GM19463 (cell line): ENCODE measurements at regions not wholly inside any gene's neighbourhood (a gene's known extent, or its start where the extent isn't known, plus 50 kb on each side); places are given as distances from the start of the nearest gene placed in this dataset.
A peak's percentile ranks its signal among the peaks of the same experiment; 100 is the strongest.
"Not testable (repeated sequence)": the region's sequence is repeated elsewhere in the genome, so short reads cannot be mapped to it uniquely, and the experiment has no call there.

ENCODE experiments used
- ATAC-seq: cut with Tn5 transposase; IDR thresholded peaks from one replicate; pipeline ENCODE4 v1.9.1; 2021; ENCODE audit warnings: mild to moderate bottlenecking, moderate library complexity; ENCODE audit not compliant: unreplicated experiment

- ATAC-seq = no peak
These were observed 905.6 kb upstream of the SPRY2 start for GRCh38 chr13:81246556-81246955.

GRCh38 chr13:81244011-81244410, 903.1 kb upstream of the SPRY2 start:
- no peak for ATAC-seq

GRCh38 chr13:81230386-81230785, 889.5 kb upstream of the SPRY2 start:
- no peak for ATAC-seq

DNA sequence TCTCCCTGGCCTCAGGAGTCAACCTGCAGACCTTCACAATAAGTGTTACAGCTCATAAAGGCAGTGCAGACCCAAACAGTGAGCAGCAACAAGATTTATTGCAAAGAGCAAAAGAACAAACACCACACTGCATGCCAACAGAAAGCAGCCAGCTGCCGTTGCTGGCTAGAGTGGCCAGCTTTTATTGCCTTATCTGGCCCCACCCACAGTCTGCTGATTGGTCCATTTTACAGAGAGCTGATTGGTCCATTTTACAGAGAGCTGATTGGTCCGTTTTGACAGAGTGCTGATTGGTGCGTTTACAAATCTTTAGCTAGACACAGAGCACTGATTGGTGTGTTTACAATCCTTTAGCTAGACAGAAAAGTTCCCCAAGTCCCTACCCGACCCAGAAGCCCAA, 885.9 kb upstream of the SPRY2 start:
- ATAC-seq = not testable (repeated sequence)

DNA sequence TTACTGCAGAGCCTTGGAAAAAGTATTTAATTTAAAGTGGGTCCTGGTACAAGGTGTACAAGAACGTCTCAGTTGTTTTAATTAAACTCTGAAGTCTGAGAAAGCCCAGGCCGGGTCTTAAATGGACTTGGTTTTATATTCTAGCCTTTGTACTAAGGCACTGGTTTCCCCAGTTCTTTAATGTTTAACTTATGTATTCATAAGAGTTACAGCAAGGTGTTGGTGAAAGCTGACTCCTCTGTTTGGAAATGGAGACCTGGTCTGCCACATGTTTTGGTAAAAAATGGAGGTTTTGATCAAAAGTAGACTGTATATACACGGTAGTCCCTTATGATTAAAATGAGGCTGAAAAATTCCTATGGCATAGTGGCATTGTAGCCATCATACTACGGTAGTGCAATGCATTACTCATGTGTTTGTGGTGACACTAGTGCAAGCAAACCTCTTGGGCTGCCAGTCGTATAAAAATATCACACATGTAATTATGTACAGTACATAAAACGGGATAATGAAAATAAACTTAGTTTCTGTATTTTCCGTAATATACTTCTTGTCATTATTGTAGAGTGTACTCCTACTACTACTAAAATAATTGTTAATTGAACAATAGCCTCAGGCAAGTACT, 883.4 kb upstream of the SPRY2 start:
- ATAC-seq = no peak

GRCh38 chr13:81223778-81224177, 882.9 kb upstream of the SPRY2 start:
- ATAC-seq = no peak

GRCh38 chr13:81211713-81212112, 870.8 kb upstream of the SPRY2 start:
- ATAC-seq = no peak

- no peak for ATAC-seq
These were observed 866.7 kb upstream of the SPRY2 start for GRCh38 chr13:81207636-81208035.

DNA sequence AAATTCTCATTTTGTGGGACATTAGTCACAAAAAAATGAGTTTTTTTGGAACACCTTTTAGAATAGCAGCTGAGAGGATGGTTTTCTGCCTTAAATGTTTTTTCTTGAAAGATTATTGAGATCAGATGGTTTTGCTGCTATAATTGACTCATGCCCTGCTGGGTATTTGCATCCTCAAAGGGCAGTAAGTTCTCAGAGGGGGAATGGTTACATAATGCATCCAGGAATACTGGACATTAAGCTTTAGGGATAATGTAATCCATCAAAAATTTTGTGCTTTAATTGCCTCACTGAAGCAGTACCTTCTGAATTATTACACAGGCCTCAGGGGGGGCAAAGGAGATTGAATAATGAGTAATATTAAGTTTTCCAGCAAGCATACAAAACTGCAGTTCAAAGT, 866.3 kb upstream of the SPRY2 start:
- no peak for ATAC-seq

DNA sequence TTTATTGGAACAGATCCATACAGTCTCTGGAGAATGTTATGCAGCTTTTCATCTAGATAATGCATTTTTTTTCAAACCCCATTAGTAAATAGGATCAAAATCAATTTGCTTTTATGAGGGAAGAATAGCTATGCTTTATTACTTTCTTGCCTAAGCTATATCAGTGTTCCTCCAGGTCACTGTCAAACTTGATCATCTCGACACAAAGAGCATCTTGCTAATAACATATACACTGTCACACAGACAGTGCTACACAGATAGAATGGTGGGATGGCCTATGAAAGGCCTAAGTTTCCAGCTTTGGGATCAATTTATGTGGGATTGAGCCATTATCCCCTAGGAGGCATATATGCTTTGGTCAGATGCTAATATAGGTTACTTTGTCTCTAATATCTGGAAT, 862.9 kb upstream of the SPRY2 start:
- no peak for ATAC-seq

DNA sequence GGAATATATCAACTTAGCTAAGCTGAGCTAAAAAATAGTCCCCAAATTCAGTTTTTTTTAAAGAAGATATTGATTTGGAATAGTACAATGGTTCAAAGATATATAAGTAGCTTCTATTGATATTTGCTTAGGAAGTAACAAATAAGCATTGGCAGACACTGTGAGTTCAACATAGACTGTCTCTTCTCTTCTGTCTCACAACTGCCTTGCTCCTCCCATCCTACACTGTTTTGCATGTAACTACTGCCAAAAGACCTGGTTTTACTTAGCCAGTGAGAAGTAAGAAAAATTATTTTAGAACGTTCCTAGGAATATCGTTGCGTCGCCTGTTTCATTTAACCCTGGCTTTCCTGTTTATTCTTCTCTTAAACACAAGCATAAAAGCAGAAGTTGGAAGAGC, 859.0 kb upstream of the SPRY2 start:
- ATAC-seq = no peak

GRCh38 chr13:81197966-81198365, 857.0 kb upstream of the SPRY2 start:
- no peak for ATAC-seq

DNA sequence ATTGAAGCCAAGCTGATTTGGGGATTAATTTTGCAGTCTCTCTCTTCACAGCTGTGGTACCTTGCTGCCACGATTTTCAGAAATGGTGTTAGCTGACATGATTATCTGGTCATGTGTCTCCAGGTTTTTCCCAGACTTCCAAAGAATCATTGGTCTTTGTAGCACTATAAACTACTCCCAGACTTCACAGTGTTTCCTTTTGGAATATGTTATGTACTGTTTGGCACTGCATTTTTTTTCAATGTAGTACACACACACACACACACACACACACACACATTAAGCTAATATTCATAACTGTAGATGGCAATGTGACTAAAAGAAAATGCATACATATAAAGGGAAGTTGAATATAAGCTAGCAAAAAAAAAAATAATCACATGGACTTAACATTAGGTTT, 856.6 kb upstream of the SPRY2 start:
- ATAC-seq = no peak

GRCh38 chr13:81194362-81194761, 853.4 kb upstream of the SPRY2 start:
- no peak for ATAC-seq

DNA sequence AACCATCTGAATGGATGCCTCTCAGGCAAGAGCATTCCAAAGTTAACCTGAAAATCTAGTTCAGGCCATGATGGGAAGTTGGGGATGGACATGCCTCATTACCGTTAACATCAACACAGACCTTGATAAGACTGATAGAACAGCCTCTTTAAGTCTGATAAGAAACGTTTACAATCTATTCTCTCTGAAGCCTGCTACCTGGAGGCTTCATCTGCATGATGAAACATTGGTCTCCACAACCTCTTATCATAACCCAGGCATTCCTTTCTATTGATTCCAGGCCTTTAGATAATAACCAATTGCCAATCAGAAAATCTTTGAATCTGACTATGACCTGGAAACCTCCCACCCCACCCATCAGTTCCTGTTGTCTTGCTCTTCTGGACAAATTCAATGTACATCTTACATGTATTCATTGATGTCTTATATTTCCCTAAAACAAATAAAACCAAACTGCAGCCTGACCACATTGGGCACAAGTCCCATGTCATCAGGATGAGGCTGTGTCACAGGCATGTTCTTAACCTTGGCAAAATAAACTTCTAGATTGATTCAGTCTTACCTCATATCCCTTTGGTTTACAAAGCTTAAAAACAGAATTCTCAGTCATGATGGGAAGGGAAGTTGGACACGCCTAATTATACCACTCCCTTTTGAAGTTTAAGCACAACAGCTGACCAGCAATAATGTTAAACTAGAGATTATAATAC, 843.8 kb upstream of the SPRY2 start:
- no peak for ATAC-seq

DNA sequence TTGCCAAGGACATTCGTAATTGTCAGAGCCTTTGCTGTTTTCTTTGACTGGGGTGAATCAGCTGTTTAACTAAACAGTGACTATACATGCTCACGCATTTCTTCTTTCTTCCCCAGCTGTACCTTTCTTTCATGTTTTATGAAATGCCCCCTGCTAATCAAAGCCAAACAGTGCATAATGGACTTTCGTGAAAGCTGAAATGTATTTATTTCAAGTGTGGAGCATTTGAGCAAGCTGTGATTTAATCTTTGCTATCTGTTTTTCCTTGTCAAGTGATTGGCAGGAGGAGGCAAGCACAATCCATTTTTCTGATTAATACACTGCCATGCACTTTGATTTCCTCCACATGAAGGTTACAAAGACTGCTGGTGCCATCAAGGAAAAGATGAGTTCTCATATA, 831.7 kb upstream of the SPRY2 start:
- ATAC-seq = no peak

- peak; percentile 63 for ATAC-seq
These were observed 830.2 kb upstream of the SPRY2 start for GRCh38 chr13:81171065-81171647.

- ATAC-seq = not testable (repeated sequence)
These were observed 822.9 kb upstream of the SPRY2 start for GRCh38 chr13:81163823-81164222.

- no peak for ATAC-seq
These were observed 812.6 kb upstream of the SPRY2 start for GRCh38 chr13:81153478-81153877.

GRCh38 chr13:81148822-81149221, 807.9 kb upstream of the SPRY2 start:
- no peak for ATAC-seq

- ATAC-seq = not testable (repeated sequence)
These were observed 805.6 kb upstream of the SPRY2 start for GRCh38 chr13:81146576-81146975.

GRCh38 chr13:81142306-81142999, 801.5 kb upstream of the SPRY2 start:
- no peak for ATAC-seq
